ENCODE measurements at regions not wholly inside any gene's neighbourhood (a gene's known extent, or its start where the extent isn't known, plus 50 kb on each side); places are given as distances from the start of the nearest gene placed in this dataset.
A peak's percentile ranks its signal among the peaks of the same experiment; 100 is the strongest.

DNA sequence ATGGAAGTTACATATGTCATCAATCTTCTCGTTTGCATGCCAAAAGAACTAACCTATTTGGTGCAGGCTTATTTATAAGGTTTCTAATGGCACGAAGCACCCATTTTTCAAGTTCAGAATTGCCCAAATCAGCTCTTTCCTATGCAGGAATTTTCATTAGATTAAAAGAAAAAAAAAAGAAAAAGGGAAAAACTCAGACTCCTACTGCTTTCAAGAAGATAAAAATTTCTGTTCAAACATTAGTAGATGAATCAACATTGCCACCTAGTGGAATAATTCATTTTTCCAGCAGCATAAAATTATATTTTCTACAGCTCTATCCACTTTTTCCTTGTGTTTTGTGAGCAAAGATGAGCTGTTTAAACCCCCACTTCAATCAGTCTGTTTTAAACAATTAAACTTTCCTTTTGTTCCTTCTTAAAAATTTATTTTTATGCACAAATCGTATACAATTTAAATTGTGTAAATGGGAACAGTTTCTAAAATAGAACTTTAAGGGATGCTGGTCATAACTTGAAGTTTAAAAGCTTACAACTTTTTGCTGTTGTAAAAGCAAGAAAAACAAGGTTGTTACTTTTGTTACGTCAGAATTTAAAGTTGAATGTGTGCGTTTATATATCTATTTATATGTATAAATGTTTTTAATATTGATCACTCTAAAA, 309.9 kb downstream of the ARAP2 start:
- peak; percentile 20 for DNase-seq

DNA sequence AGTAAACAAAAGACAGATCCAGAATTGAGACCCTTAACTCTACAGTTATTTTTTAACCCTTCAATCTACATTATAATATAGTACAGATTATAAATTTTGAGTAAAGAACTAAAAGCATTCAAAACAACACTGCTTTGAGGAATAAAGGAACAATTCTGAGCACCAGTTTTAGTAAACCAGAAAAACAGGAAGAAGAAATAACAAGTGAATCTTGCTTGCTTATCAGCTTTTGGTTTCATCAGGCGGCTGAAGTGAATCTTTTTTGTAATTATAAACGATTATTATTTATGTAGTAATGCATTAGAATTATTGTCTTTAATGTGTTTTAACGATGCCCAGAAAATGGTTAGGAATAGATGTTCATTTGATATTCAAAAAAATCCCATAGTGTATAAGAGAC, 305.4 kb downstream of the ARAP2 start:
- no peak for DNase-seq

DNA sequence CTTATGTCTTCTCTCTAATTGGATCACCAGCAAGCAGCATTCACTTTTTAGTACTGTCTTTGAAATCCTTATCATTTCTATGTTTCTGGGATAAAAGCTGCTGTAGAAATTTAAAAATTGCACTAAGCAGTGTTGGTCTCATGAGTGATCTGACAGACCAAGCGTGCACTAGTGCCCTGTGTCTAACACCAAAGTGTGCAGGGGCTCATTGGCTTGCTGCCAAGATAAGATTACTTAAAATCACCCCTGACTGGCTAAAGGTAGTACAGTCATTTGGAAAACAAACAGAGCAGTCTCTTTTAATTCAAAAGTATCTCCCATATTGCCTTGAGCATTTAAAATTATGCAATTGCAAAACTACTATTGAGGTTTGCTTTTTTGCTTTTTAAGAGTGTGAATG, 304.6 kb downstream of the ARAP2 start:
- DNase-seq, result no peak

DNA sequence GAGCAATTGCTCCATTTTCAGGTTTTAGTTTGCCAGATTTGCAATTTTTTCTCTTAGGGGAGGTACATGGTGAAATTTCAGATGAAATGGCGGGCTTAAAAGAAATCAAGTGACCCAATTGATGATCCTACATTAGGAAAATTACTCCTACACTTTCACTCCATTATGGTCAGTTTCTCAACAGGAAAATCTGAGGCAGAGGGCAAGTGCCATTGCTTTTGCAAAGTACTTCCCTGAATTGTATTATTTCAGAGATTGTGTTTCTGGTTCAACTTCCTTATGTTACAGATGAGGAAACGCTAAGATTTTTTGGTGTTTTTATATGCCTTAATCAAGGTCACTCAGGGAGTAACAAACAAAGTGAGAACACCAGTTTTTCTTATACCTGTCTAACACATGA, 302.2 kb downstream of the ARAP2 start:
- no peak for DNase-seq

DNA sequence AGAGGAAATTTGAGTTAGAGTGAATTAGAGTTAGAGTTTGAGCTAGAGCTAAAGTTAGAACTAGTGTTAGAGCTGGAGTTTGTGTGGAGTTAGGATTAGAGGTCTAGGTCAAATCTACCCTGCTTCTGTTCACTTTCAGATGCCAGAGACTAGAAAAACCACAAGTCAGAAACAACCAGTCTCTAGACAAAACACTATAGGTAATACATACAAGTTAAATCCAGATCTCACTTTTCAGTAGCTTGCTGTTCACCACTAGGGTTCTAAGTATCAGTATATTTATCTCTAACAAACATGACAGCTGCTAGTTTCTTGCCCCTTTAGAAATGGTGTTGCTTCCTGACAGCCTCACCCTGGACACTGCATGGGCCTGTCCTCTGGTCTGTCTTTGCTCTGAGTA, 300.7 kb downstream of the ARAP2 start:
- no peak for DNase-seq

DNA sequence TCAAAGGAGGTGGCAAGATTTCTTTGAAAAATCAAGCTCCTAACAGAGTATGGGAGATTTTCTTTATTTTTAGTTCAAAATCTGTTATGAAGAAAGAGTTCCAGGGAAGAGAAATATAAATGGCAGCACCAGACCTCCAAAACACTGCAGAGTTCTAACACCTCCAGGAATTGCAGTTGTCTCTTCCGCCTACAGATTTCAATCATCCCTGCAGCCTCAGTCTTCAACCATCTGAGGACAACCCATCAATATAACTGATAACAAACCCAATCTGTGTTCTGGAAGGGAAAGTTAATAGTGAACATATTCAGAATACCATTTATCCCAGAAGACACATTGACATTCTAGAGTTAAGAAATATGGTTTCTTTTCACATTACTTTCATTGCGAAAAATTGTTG, 296.1 kb downstream of the ARAP2 start:
- DNase-seq, result no peak

DNA sequence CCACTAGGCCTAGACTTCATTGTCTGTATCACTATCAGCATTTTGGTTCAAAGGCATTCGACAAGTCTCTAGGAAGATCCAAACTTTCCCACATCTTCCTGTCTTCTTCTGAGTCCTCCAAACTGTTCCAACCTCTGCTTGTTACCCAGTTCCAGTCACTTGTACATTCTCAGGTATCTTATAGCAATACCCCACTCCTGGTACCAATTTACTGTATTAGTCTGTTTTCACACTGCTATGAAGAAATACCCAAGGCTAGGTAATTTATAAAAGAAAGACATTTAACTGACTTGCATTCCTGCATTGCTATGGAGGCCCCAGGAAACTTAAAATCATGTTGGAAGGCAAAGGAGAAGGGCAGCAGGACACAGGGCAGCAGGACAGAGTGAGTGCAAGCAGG, 293.9 kb downstream of the ARAP2 start:
- DNase-seq, result no peak

DNA sequence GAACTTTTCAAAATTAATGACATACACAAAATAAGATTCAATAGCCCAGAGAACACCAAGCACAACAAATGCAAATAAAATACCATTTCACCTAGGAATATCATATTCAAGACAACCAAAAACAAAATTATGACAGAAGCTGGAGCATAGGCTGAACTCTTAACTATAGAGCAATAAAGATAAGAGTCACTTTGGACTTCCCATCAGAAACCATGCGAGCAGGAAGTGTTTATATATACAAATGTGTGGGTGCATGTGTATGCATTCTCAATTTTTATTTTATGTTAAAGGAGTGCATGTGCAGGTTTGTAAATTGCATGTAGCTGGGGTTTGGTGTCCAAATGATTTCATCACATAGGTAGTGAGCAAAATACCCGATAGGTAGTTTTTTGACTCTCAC, 291.6 kb downstream of the ARAP2 start:
- no peak for DNase-seq

DNA sequence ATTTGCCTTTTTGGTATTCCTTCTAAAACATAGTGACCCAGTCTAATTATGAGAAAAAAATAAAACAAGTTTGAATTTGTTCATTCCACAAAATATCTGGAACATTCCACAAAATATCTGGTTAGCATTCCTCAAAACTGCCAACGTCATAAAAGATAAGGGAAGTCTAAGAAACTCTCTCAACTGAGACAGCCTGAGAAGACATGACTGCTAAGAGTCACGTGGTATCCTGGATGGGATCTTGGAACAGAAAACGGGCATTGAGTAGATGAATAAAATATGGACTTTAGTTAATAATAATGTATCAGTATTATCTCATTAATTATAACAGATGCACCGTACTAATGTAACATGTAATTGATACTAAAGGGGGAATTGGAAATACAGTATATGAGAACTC, 280.9 kb downstream of the ARAP2 start:
- DNase-seq, result no peak

DNA sequence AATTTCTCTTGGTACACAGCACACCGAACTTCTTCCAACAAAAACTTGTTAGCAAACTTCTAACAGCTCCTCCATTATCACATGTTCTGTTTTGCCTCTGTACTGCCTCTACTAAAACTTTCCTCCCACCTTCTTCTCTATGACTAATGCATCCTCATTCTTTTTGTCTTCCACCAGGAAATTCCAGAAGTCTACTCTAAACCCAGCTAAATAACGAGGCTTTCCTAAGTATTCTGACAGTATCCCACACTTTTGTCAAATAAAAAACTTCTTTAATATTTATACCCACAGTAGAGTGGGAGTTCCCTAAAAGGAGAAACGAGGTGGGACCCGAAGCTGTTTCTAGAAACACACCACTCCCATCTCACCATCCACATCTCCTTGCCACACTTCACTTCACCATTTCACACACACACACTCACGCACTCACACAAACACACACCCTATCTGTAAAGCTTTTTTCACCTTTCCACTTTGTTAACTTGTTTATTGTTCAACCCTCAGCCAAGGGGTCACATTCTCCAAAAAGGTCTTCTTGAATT, 280.3 kb downstream of the ARAP2 start:
- no peak for DNase-seq

DNA sequence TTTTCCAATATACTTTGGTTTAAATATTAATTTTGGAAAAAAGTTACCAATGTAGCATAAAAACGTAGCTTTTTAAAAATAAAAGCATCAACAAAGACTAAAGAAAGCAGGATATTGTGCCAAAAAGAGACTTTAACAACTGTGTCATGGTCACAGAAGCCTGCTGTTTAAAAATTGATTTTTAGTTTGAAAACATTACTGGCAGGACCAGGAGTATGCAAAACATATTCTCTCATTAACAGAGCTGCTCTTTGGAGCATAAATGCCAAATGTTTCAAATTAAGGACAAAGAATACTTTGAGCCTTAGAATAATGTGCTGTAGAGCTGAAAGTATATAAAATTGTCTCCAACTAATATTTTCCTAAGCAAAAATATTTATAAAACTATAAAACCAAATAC, 279.0 kb downstream of the ARAP2 start:
- DNase-seq, result no peak

DNA sequence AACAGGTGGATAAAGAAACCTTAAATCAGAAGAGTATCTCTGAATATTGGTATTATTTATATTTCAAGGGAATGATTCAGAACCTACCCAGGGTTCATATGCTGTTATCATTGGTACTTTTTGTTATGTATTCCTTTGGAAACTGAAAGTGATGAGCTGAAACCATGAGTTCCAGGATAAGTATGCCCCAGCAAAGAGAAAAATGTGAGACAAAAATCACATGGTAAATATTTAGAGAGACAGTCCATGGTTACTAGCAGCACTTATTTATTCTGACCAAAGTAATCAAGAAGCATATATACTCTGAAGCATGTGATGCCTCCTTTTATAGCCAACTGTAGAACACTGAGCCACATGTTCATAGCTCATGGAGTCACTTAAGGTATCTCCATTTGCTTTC, 277.7 kb downstream of the ARAP2 start:
- no peak for DNase-seq

DNA sequence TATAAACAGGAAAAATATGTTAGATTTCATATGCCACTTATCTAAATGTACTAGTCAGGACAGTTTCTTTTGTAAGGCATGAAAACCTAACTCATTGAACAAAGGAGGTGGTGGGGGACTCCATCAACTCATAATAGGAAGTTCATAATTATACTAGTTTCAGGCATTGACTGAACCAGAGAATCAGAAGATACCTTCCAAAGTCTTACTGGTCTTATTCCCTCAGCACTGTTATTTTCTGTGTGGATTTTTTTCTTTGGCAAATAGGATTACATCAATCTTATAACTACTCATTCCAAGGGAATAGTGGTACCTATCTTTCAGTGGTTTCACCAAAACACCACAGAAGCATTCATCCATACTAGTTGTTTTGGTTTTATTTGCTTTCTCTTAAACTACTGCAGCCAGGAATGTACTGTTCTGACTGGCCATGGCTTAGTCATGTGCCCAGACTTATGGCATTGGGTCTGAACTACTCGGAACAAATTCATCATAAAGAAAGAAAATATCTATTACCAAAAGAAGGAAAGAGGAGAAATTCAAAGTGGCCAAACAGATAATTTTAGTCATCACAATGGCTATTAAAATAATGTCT, 273.9 kb downstream of the ARAP2 start:
- DNase-seq, result no peak

DNA sequence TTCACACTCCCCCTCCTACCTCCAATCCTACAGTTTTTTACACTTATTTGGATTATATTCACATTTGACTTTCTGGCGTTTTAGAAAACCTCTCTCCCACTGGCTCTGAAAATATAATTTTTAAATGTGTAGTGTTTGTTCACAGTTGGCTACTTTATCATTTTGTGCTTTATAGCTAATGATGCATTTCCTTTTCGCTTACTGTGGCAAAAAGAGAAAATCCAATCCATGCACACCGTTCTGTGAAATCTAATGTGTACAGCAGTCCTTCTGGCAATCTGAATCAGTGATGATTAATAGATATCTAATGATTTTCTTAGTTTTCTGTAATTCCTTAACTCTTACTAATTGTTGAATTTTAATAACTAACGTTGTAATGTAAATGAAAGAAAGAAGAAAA, 271.5 kb downstream of the ARAP2 start:
- no peak for DNase-seq

DNA sequence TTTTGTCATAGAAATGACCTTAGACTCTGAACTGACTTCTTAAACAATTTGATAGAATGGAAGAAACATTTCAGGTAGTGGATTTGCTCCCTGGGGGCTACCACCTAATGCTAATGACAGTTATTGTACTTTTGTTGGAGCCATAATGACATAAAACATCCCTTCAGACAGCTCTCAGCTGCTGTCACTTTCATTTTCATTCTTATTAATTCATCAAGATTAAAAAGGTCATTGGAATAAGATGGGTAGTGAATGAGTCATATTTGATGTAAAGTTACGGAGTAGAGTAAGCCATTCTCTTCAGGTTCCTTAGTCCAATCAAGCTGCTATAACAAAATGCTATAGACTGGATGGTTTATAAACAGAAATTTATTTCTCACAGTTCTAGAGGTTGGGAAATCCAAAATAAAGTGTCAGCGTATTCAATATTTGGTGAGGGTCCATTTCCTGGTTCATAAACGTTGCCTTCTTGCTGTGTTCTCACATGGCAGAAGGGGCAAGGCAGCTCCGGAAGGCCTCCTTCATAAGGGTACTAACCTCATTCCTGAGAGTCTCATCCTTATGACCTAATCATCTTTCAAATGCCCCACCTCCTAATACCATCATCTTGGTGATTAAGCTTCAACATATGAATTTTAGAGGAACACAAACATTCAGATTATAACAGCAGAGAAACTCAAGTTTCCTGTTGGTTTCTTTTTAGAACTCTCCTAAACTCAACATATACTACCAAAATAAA, 268.5 kb downstream of the ARAP2 start:
- DNase-seq, result no peak

DNA sequence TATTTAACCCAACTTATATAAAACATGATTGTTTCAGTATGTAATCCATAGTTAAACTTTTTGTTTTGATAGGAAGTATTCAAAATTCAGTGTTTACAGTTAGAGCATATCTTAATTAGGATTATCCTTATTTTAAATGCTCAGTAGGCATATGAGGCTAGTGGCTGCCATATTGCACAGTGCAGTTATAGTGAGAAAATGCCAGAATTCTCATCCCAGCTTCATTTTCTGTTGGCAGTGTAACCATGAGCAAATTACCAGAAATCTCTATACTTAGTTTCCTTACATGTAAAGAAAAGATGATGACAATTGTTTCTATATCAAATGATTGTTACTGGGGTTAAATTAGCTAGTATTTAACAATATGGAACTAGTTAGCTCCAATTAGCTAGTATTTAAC, 265.8 kb downstream of the ARAP2 start:
- DNase-seq, result no peak

DNA sequence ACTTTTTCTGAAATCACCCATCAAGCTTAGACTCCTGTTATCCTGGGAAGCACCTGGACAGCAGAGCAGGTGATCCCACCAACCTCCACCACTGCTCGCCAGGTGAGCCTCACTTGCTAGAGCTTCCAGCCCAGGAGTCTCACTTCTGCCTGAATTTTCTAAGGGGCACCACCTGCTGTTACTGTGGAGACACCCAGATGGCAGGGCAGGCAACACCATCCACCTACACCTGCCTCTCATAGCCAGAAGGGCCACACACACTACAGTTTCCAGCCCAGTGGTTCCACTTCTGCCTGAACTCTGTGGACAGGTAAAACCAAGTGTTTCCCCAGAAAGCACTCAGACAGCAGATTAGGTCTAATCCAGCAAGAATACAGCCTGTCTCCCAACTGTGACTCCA, 262.0 kb downstream of the ARAP2 start:
- no peak for DNase-seq

DNA sequence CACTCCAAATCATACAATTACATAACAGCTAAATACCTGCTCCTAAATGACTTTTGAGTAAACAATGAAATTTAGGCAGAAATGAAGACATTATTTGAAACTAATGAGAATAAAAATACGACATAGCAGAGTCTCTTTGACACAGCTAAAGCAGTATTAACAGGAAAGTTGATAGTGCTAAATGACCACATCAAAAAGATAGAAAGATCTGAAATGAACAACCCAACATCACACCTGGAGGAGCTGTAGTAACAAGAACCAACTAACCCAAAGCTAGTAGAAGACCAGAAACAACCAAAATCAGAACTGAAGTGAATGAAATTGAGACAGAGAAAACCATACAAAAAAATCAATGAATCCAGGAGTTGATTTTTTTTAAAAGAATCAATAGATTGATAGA, 257.8 kb downstream of the ARAP2 start:
- DNase-seq, result no peak

DNA sequence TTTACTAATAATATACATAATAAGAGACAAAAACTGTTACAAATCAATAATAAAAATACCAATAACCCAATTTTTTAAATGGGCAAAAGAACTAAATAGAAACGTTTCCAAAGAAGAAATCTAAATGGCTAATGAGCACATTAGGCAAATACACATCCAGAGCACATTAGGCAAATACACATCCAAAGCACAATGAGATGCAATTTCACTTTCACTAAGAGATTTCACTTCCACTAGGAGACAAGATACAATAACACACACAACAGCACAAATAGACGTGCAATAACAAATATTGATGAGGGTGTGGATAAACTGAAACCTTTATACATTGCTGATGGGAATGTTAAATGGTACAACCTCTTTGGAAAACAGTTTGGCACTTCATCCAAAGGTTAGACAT, 250.7 kb downstream of the ARAP2 start:
- no peak for DNase-seq

DNA sequence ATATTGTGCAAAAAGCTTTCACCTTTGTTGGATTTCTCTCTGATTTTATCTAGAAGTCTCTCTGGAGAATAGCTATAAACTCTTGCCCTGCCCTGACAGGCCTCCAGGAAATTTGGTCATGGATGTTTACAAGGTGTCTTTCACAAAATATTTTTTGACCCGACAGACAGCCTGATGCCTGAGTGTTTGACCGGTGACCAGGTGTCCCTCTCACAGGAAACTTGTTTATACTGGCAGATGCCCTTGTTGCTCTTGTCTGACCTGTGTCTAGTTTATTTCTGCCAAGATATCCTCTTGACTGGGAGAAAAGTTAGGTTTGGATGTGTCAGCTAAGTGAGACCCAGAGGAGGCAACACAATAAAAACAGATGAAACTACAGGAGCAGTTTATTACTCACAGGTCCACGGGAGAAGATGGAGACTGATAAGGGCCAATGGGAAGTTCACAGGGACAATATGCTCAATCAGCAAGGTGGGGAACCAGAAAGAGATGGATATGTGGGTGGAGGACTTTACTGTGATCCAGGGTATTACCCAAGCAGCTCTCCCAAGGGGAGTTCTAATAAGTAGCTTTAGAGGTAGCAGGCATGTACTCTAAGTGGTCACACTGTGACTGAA, 243.3 kb downstream of the ARAP2 start:
- DNase-seq, result no peak

DNA sequence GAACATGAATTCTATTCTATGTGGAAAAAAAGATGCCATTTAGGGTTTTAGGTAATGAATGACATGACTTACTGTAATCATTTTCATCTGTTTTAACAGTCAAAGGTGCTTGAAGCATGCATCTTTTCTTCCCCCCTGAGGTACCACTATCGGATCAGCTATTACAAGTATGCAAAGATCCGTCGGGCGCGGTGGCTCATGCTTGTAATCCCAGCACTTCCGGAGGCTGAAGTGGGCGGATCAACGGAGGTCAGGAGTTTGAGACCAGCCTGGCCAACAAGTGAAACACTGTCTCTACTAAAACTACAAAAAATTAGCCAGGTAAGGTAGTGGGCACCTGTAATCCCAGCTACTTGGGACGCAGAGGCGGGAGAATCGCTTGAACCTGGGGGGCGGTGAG, 241.3 kb downstream of the ARAP2 start:
- DNase-seq, result no peak

DNA sequence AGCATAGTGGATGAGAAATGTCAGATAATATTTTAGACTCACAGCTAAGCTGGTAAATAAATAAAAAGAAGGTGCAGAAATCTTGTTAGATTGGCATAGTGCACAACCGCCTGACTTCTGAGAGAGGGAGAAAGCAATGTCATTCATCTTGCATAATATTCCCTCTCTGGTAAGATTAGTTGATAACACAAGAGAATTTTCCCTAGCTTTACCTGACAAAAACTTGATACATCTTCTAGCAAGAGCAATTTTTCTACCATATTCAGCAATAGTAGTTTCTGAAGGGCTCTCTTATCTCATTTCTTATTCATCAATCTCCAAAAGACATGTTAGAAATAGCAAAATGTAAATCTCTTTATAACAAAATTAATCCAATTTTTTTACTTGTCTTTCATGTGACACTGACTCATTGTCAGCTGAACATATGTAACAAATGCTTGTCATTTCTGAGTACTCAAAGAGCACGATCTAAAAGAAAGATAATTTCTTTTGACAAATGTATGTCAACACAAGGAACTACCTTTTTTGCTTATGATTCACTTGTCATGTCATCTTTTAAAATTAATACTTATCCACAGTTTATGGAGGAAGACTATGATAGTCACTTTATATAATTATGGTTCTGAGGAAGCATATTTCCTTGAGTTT, 240.0 kb downstream of the ARAP2 start:
- no peak for DNase-seq

DNA sequence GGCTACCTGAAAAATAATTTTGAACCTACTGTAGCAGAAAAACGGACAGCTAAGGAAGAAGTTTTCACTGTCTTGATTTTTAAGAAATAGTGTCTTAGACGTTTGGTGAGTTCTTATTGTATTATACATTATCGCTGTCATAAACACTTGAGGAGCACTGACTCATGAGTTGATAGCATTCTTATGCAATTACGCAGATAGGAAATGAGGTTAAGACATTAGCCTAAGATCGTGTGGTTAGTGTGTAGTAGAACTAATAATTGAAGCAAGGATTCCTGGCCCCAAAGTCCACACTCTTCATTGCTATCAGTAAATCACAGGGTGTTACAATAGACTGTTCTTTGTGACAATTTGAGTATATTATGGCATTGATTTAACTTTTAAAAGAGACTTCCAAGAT, 238.1 kb downstream of the ARAP2 start:
- no peak for DNase-seq

All from right kidney (tissue), 1 donor.